ENCODE measurements at regions not wholly inside any gene's neighbourhood (a gene's known extent, or its start where the extent isn't known, plus 50 kb on each side); places are given as distances from the start of the nearest gene placed in this dataset.
A peak's percentile ranks its signal among the peaks of the same experiment; 100 is the strongest.

- no peak overlapping the region for H3K4me3 ChIP-seq (ENCODE audit: low read length)
- WGBS (ENCODE audit: insufficient coverage, low lambda C conversion rate), result 60% methylated on average over 1 of the region's 14 CpGs
- H3K36me3 ChIP-seq (ENCODE audit: control insufficient read depth, insufficient read depth, low read length), result no peaks in the 10 kb centered on the region
- no peaks in the 10 kb centered on the region for H3K27me3 ChIP-seq (ENCODE audit: control insufficient read depth, insufficient read depth, low read length)
- no peak for DNase-seq
- H3K27ac ChIP-seq (ENCODE audit: low read length), result no peak overlapping the region
- no peaks in the 10 kb centered on the region for H3K9me3 ChIP-seq (ENCODE audit: control insufficient read depth, low read depth, low read length)
- no peaks in the 10 kb centered on the region for H3K4me1 ChIP-seq (ENCODE audit: control insufficient read depth, insufficient read depth, low read length)
Observed at GRCh38 chr6:158920311-158920905, 79.6 kb downstream of the RSPH3 start.

- Histone ChIP-seq H3K36me3 (ENCODE audit: control insufficient read depth, insufficient read depth, low read length) (no peaks in the 10 kb centered on the region), H3K27ac (ENCODE audit: low read length) (no peak overlapping the region), H3K27me3 (ENCODE audit: control insufficient read depth, insufficient read depth, low read length) (no peaks in the 10 kb centered on the region), H3K4me1 (ENCODE audit: control insufficient read depth, insufficient read depth, low read length) (no peaks in the 10 kb centered on the region), H3K4me3 (ENCODE audit: low read length) (no peak overlapping the region), H3K9me3 (ENCODE audit: control insufficient read depth, low read depth, low read length) (no peaks in the 10 kb centered on the region)
- no CpG with 5 or more reads among the region's 3 CpGs for WGBS (ENCODE audit: insufficient coverage, low lambda C conversion rate)
- DNase-seq, result no peak
Observed at GRCh38 chr6:158919865-158920264, 80.1 kb downstream of the RSPH3 start.

DNA sequence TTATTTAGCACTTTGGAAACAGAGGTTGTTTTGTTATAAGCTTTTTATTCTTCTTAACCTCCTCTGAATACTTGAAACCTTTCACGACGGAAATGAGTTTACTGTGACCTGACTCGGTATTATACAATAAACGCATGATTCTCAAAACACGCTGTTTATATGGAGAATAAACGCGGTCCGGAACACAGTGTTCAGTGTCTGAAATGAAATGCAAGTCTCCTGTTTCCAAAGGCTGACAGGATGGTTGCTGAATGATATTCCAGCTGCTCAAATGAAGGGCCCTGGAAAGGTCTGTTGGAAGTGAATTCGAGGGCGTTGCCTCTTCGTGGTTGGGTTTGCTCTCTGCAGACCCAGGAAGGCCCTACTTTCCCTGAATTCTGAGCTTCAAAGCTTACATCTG is 83.4 kb downstream of the RSPH3 start:
- peaks cover 19% of the 10 kb centered on the region for H3K4me1 ChIP-seq (ENCODE audit: control insufficient read depth, insufficient read depth, low read length)
- WGBS (ENCODE audit: insufficient coverage, low lambda C conversion rate), result no CpG with 5 or more reads among the region's 11 CpGs

GRCh38 chr6:158914923-158915322 is 85.1 kb downstream of the RSPH3 start:
- Histone ChIP-seq H3K4me1 (ENCODE audit: control insufficient read depth, insufficient read depth, low read length) (peaks cover 24% of the 10 kb centered on the region), H3K27ac (ENCODE audit: low read length) (no peak overlapping the region), H3K27me3 (ENCODE audit: control insufficient read depth, insufficient read depth, low read length) (no peaks in the 10 kb centered on the region), H3K9me3 (ENCODE audit: control insufficient read depth, low read depth, low read length) (no peaks in the 10 kb centered on the region), H3K4me3 (ENCODE audit: low read length) (no peak overlapping the region), H3K36me3 (ENCODE audit: control insufficient read depth, insufficient read depth, low read length) (no peaks in the 10 kb centered on the region)
- WGBS (ENCODE audit: insufficient coverage, low lambda C conversion rate), result 96% methylated on average over 4 of the region's 8 CpGs
- no peak for DNase-seq

More for the DNA sequence above, 83.4 kb downstream of the RSPH3 start:
- no peak for DNase-seq
- Histone ChIP-seq H3K36me3 (ENCODE audit: control insufficient read depth, insufficient read depth, low read length) (no peaks in the 10 kb centered on the region), H3K27ac (ENCODE audit: low read length) (no peak overlapping the region), H3K4me3 (ENCODE audit: low read length) (no peak overlapping the region), H3K27me3 (ENCODE audit: control insufficient read depth, insufficient read depth, low read length) (no peaks in the 10 kb centered on the region), H3K9me3 (ENCODE audit: control insufficient read depth, low read depth, low read length) (no peaks in the 10 kb centered on the region)

- H3K4me1 ChIP-seq (ENCODE audit: control insufficient read depth, insufficient read depth, low read length), result peaks cover 24% of the 10 kb centered on the region
Observed at GRCh38 chr6:158913580-158913979, 86.4 kb downstream of the RSPH3 start.

GRCh38 chr6:158912655-158913054 is 87.3 kb downstream of the RSPH3 start:
- Histone ChIP-seq H3K4me3 (ENCODE audit: low read length) (no peak overlapping the region), H3K9me3 (ENCODE audit: control insufficient read depth, low read depth, low read length) (no peaks in the 10 kb centered on the region), H3K4me1 (ENCODE audit: control insufficient read depth, insufficient read depth, low read length) (peaks cover 24% of the 10 kb centered on the region), H3K36me3 (ENCODE audit: control insufficient read depth, insufficient read depth, low read length) (no peaks in the 10 kb centered on the region), H3K27ac (ENCODE audit: low read length) (peak overlapping the region; percentile 86), H3K27me3 (ENCODE audit: control insufficient read depth, insufficient read depth, low read length) (no peaks in the 10 kb centered on the region)
- DNase-seq, result peak; percentile 86 to 89
- no CpG with 5 or more reads among the region's 2 CpGs for WGBS (ENCODE audit: insufficient coverage, low lambda C conversion rate)

More at GRCh38 chr6:158913580-158913979, 86.4 kb downstream of the RSPH3 start:
- Histone ChIP-seq H3K27me3 (ENCODE audit: control insufficient read depth, insufficient read depth, low read length) (no peaks in the 10 kb centered on the region), H3K36me3 (ENCODE audit: control insufficient read depth, insufficient read depth, low read length) (no peaks in the 10 kb centered on the region), H3K9me3 (ENCODE audit: control insufficient read depth, low read depth, low read length) (no peaks in the 10 kb centered on the region), H3K27ac (ENCODE audit: low read length) (peak overlapping the region; percentile 86), H3K4me3 (ENCODE audit: low read length) (no peak overlapping the region)
- WGBS (ENCODE audit: insufficient coverage, low lambda C conversion rate), result no CpG with 5 or more reads among the region's 9 CpGs
- DNase-seq, result peak; percentile 34 to 68

- no peaks in the 10 kb centered on the region for H3K27me3 ChIP-seq (ENCODE audit: control insufficient read depth, insufficient read depth, low read length)
- WGBS (ENCODE audit: insufficient coverage, low lambda C conversion rate), result 40% methylated on average over 1 of the region's 5 CpGs
- no peaks in the 10 kb centered on the region for H3K36me3 ChIP-seq (ENCODE audit: control insufficient read depth, insufficient read depth, low read length)
- H3K9me3 ChIP-seq (ENCODE audit: control insufficient read depth, low read depth, low read length), result no peaks in the 10 kb centered on the region
- H3K4me1 ChIP-seq (ENCODE audit: control insufficient read depth, insufficient read depth, low read length), result peaks cover 24% of the 10 kb centered on the region
- H3K4me3 ChIP-seq (ENCODE audit: low read length), result no peak overlapping the region
- peak in 1 of 2 donors; percentile 31 for DNase-seq
- peak overlapping the region; percentile 86 for H3K27ac ChIP-seq (ENCODE audit: low read length)
Observed at GRCh38 chr6:158911746-158912480, 88.1 kb downstream of the RSPH3 start.

- Histone ChIP-seq H3K27ac (ENCODE audit: low read length) (peak overlapping the region; percentile 86), H3K4me1 (ENCODE audit: control insufficient read depth, insufficient read depth, low read length) (peaks cover 24% of the 10 kb centered on the region), H3K4me3 (ENCODE audit: low read length) (no peak overlapping the region), H3K27me3 (ENCODE audit: control insufficient read depth, insufficient read depth, low read length) (no peaks in the 10 kb centered on the region), H3K36me3 (ENCODE audit: control insufficient read depth, insufficient read depth, low read length) (no peaks in the 10 kb centered on the region), H3K9me3 (ENCODE audit: control insufficient read depth, low read depth, low read length) (peaks cover 4% of the 10 kb centered on the region)
- 100% methylated on average over 2 of the region's 12 CpGs for WGBS (ENCODE audit: insufficient coverage, low lambda C conversion rate)
- DNase-seq, result peak; percentile 26 to 56
Observed at GRCh38 chr6:158910484-158911440, 89.2 kb downstream of the RSPH3 start.

DNA sequence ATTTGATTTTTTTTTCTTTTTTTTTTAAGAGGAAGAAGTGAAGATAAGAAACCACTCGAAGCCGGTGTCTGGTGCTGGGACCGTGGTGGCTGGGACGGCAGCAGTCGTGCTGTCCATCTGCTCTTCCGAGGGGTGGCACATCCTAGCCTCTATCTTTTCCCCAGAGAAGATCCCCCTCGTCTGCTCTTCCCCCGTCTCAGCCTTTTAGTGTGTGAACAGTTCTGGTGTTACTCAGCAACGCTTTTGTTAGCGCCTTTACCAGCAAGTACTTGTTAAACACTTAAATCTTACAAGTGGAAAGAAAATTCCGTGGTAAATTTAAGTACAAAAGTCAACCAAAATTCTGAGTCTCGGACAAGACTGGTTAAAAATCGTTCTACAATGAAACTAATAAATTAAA is 90.1 kb downstream of the RSPH3 start:
- peaks cover 11% of the 10 kb centered on the region for H3K9me3 ChIP-seq (ENCODE audit: control insufficient read depth, low read depth, low read length)
- H3K4me1 ChIP-seq (ENCODE audit: control insufficient read depth, insufficient read depth, low read length), result peaks cover 24% of the 10 kb centered on the region
- H3K36me3 ChIP-seq (ENCODE audit: control insufficient read depth, insufficient read depth, low read length), result no peaks in the 10 kb centered on the region
- H3K27ac ChIP-seq (ENCODE audit: low read length), result no peak overlapping the region
- no peak for DNase-seq
- no peaks in the 10 kb centered on the region for H3K27me3 ChIP-seq (ENCODE audit: control insufficient read depth, insufficient read depth, low read length)
- no peak overlapping the region for H3K4me3 ChIP-seq (ENCODE audit: low read length)
- 60% methylated on average over 4 of the region's 13 CpGs for WGBS (ENCODE audit: insufficient coverage, low lambda C conversion rate)

- DNase-seq, result no peak
- peaks cover 16% of the 10 kb centered on the region for H3K4me1 ChIP-seq (ENCODE audit: control insufficient read depth, insufficient read depth, low read length)
- H3K9me3 ChIP-seq (ENCODE audit: control insufficient read depth, low read depth, low read length), result peaks cover 14% of the 10 kb centered on the region
- no CpG with 5 or more reads among the region's 1 CpG for WGBS (ENCODE audit: insufficient coverage, low lambda C conversion rate)
- H3K27me3 ChIP-seq (ENCODE audit: control insufficient read depth, insufficient read depth, low read length), result no peaks in the 10 kb centered on the region
- no peak overlapping the region for H3K27ac ChIP-seq (ENCODE audit: low read length)
- H3K36me3 ChIP-seq (ENCODE audit: control insufficient read depth, insufficient read depth, low read length), result no peaks in the 10 kb centered on the region
- no peak overlapping the region for H3K4me3 ChIP-seq (ENCODE audit: low read length)
Observed at GRCh38 chr6:158908606-158909005, 89.4 kb upstream of the EZR start.

Measured in large intestine (tissue), 3 donors.